T-helper 2 cell treated with Interferon-gamma antibody and Interleukin-4, amounts not matched to agents 5 μg/mL and 100 μg/mL, for 36 hours (primary cell): ENCODE measurements at regions not wholly inside any gene's neighbourhood (a gene's known extent, or its start where the extent isn't known, plus 50 kb on each side); places are given as distances from the start of the nearest gene placed in this dataset.
"Not testable (repeated sequence)": the region's sequence is repeated elsewhere in the genome, so short reads cannot be mapped to it uniquely, and the experiment has no call there.

Experiments used
- DNase-seq: peaks from one replicate; pipeline ENCODE4 v3.0.0; 2021; ENCODE audit warnings: low spot score
- H3K27ac Mint-ChIP-seq: one replicate; pipeline ENCODE4 v1.8.0; 2021; ENCODE audit warnings: mild to moderate bottlenecking, mixed read lengths
- H3K27me3 Mint-ChIP-seq: one replicate; pipeline ENCODE4 v1.8.0; 2021; ENCODE audit warnings: low read depth, mixed read lengths
- H3K36me3 Mint-ChIP-seq: one replicate; pipeline ENCODE4 v1.8.0; 2021; ENCODE audit warnings: low read depth, mixed read lengths
- H3K4me1 Mint-ChIP-seq: one replicate; pipeline ENCODE4 v1.8.0; 2021; ENCODE audit warnings: low read depth, mixed read lengths
- H3K4me3 Mint-ChIP-seq: one replicate; pipeline ENCODE4 v1.8.0; 2022; ENCODE audit warnings: mild to moderate bottlenecking, moderate library complexity, mixed read lengths
- H3K9me3 Mint-ChIP-seq: one replicate; pipeline ENCODE4 v1.8.0; 2021; ENCODE audit warnings: mixed read lengths

DNA sequence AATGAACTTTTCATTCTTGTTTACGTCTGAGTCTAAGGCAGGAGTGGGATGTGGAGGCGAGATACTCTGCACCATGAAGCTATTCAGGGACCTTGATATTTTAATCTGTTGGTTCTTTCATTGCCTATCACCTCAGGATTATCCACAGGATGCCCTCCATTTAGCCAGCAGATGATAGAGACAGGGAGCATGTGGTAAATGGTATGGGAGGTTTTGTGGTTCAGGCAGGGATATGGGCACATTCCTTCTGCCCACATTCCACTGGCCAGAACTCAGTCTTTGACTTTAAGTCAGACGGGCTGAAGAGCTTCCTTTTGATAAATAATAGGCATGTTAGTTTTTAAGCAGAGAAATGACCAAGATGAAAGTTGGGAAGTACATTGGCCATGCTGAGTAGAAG, 548.0 kb upstream of the CCDC54 start:
- H3K27ac Mint-ChIP-seq, result no peak overlapping the region
- H3K4me3 Mint-ChIP-seq, result no peak overlapping the region
- peaks cover 1% of the 10 kb centered on the region for H3K36me3 Mint-ChIP-seq
- no peaks in the 10 kb centered on the region for H3K27me3 Mint-ChIP-seq
- peaks cover 33% of the 10 kb centered on the region for H3K9me3 Mint-ChIP-seq
- no peak for DNase-seq
- peaks cover 22% of the 10 kb centered on the region for H3K4me1 Mint-ChIP-seq

DNA sequence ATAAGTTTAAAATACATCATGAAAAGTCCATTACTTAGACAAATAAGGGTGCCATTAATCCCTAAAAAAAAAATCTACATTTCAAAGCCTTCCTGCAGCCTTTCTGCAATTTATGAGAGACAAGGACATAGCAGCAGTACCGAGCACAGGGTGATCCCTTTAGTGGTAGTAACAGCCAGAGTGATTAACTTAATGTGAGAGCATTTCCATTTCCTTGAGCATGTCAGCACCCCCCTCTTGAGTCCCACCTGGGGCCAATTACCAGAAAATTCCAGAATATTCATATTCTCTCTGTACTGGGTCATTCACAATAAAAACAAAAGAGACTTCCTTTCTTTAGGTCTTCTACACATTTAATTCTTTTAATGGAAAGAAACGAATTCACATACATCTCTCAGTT, 546.9 kb upstream of the CCDC54 start:
- H3K4me3 Mint-ChIP-seq, result no peak overlapping the region
- no peaks in the 10 kb centered on the region for H3K27me3 Mint-ChIP-seq
- H3K4me1 Mint-ChIP-seq, result peaks cover 18% of the 10 kb centered on the region
- H3K9me3 Mint-ChIP-seq, result peaks cover 33% of the 10 kb centered on the region
- no peak for DNase-seq
- H3K27ac Mint-ChIP-seq, result no peak overlapping the region
- H3K36me3 Mint-ChIP-seq, result peaks cover 1% of the 10 kb centered on the region

DNA sequence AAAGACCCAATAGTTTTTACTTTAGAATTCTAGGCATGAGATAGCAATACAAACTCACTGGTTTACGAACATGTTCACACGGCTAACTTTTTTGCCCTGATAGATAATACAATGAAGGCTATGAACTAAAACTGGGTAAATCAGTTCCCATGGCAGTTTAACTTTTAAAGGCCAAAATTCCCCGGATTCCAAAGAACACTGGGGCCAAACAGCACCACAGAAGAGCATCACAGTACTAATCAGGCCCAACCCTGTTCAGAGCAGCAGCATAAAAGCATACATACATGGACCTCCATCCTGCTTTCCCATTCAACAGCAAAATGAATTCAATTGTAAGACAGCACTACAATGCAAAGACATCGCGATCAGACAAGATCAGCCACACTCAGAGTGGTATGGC, 540.3 kb upstream of the CCDC54 start:
- H3K27ac Mint-ChIP-seq, result no peak overlapping the region
- no peak overlapping the region for H3K4me3 Mint-ChIP-seq
- no peak for DNase-seq
- H3K36me3 Mint-ChIP-seq, result peaks cover 1% of the 10 kb centered on the region
- no peaks in the 10 kb centered on the region for H3K27me3 Mint-ChIP-seq
- peaks cover 11% of the 10 kb centered on the region for H3K9me3 Mint-ChIP-seq
- H3K4me1 Mint-ChIP-seq, result no peaks in the 10 kb centered on the region

GRCh38 chr3:106837616-106838015, 539.6 kb upstream of the CCDC54 start:
- H3K36me3 Mint-ChIP-seq, result no peaks in the 10 kb centered on the region
- DNase-seq, result no peak
- peaks cover 4% of the 10 kb centered on the region for H3K9me3 Mint-ChIP-seq
- H3K4me3 Mint-ChIP-seq, result no peak overlapping the region
- H3K4me1 Mint-ChIP-seq, result no peaks in the 10 kb centered on the region
- no peak overlapping the region for H3K27ac Mint-ChIP-seq
- H3K27me3 Mint-ChIP-seq, result no peaks in the 10 kb centered on the region

DNA sequence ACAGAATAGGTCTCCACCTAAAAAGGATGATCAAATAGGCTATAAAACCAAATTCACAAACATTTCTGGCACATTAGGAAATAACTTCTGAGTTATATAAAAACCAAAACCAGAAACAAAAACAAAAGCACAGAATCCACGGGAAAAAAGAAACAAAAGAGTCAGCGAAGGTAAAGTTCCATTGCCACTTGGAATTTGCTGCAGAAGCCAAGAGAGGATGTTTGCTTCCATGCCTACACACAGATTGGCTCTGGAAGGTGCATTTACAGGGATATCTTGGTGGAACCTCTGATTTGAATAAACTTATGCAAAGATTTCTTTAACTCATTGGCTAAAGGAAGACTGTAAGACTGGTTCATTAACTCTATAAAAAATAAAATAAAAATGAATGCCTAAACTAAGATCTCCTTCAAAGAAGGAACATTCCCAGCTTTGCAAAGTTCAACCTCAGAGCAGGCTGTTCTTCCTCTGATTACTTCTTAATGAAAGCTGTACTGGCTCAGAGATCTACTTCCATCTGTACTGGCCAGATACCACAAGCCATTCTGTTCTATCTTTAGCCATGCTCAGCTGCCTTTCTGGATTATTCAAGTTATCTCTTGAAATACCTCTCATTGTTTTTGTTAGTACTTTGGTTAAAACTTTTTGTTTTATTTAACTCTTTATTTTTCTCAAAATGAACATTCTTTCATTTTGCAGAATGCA, 537.5 kb upstream of the CCDC54 start:
- H3K27me3 Mint-ChIP-seq, result no peaks in the 10 kb centered on the region
- no peak overlapping the region for H3K27ac Mint-ChIP-seq
- no peak for DNase-seq
- no peak overlapping the region for H3K4me3 Mint-ChIP-seq
- no peaks in the 10 kb centered on the region for H3K9me3 Mint-ChIP-seq
- no peaks in the 10 kb centered on the region for H3K4me1 Mint-ChIP-seq
- H3K36me3 Mint-ChIP-seq, result no peaks in the 10 kb centered on the region

GRCh38 chr3:106840319-106840718, 536.9 kb upstream of the CCDC54 start:
- Mint-ChIP-seq H3K36me3 (no peaks in the 10 kb centered on the region), H3K27me3 (no peaks in the 10 kb centered on the region), H3K9me3 (no peaks in the 10 kb centered on the region), H3K27ac (no peak overlapping the region), H3K4me3 (no peak overlapping the region), H3K4me1 (no peaks in the 10 kb centered on the region)
- DNase-seq, result no peak

GRCh38 chr3:106842151-106842550, 535.1 kb upstream of the CCDC54 start:
- no peaks in the 10 kb centered on the region for H3K9me3 Mint-ChIP-seq
- no peak for DNase-seq
- no peak overlapping the region for H3K27ac Mint-ChIP-seq

DNA sequence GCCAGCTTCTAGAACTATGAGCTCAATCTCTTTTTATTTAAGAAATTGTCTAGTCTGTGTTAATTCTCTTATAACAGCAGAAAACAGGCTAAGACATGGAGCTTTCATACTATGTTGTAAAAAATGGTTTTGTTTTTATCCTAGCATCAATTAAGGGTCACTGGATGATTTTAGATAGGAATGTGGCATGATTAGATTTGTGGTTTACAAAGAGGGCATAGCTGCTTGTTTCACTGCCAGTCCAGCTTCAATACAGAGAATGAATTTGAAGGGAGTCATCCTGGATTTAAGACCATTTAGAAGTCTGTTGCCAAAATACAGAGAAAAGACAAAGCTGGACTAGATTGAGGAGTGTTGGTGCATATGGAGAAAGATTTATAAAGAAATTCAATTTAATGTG, 532.6 kb upstream of the CCDC54 start:
- Mint-ChIP-seq H3K4me3 (no peak overlapping the region), H3K27ac (no peak overlapping the region), H3K27me3 (no peaks in the 10 kb centered on the region), H3K4me1 (no peaks in the 10 kb centered on the region), H3K9me3 (no peaks in the 10 kb centered on the region), H3K36me3 (no peaks in the 10 kb centered on the region)
- no peak for DNase-seq

More at GRCh38 chr3:106842151-106842550, 535.1 kb upstream of the CCDC54 start:
- H3K27me3 Mint-ChIP-seq, result no peaks in the 10 kb centered on the region
- no peak overlapping the region for H3K4me3 Mint-ChIP-seq
- H3K36me3 Mint-ChIP-seq, result no peaks in the 10 kb centered on the region
- no peaks in the 10 kb centered on the region for H3K4me1 Mint-ChIP-seq

GRCh38 chr3:106848099-106848498, 529.1 kb upstream of the CCDC54 start:
- no peaks in the 10 kb centered on the region for H3K36me3 Mint-ChIP-seq
- no peak for DNase-seq
- no peak overlapping the region for H3K4me3 Mint-ChIP-seq
- H3K4me1 Mint-ChIP-seq, result no peaks in the 10 kb centered on the region
- H3K27ac Mint-ChIP-seq, result no peak overlapping the region
- no peaks in the 10 kb centered on the region for H3K27me3 Mint-ChIP-seq
- no peaks in the 10 kb centered on the region for H3K9me3 Mint-ChIP-seq

DNA sequence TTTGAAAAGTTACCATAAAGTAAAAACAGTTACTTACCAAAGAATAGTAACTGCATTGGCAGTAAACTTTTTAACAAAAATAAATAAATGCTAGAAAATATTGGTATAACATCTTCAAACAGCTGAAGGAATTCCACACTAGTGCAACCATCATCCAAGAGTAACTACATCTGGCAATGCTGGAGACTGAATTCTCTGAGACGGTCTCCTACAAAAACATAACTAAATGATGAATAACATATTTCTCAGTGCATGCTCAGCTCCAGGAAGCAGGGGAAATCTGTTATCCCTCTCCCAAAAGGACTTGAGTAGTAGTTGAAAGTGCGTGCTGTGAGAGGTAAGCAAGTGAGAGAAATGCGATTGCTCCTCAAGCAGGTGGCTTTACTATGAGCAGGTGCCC, 526.8 kb upstream of the CCDC54 start:
- no peak overlapping the region for H3K4me3 Mint-ChIP-seq
- no peak overlapping the region for H3K27ac Mint-ChIP-seq
- H3K9me3 Mint-ChIP-seq, result no peaks in the 10 kb centered on the region
- no peaks in the 10 kb centered on the region for H3K36me3 Mint-ChIP-seq
- H3K27me3 Mint-ChIP-seq, result no peaks in the 10 kb centered on the region
- H3K4me1 Mint-ChIP-seq, result no peaks in the 10 kb centered on the region
- DNase-seq, result no peak

DNA sequence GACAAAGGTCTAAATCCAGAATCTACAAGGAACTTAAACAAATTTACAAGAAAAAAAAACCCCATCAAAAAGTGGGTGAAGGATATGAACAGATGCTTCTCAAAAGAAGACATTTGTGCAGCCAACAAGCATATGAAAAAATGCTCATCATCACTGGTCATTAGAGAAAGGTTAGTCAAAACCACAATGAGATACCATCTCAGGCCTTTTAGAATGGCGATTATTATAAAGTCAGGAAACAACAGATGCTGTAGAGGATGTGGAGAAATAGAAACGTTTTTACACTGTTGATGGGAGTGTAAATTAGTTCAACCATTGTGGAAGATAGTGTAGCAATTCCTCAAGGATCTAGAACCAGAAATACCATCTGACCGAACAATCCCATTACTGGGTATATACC, 518.9 kb upstream of the CCDC54 start:
- not testable (repeated sequence) for H3K27ac Mint-ChIP-seq, H3K36me3 Mint-ChIP-seq, H3K9me3 Mint-ChIP-seq, H3K4me3 Mint-ChIP-seq, DNase-seq, H3K27me3 Mint-ChIP-seq, H3K4me1 Mint-ChIP-seq

GRCh38 chr3:106860182-106860581, 517.1 kb upstream of the CCDC54 start:
- Mint-ChIP-seq H3K27ac (no peak overlapping the region), H3K27me3 (no peaks in the 10 kb centered on the region)

GRCh38 chr3:106862067-106862466, 515.2 kb upstream of the CCDC54 start:
- no peaks in the 10 kb centered on the region for H3K27me3 Mint-ChIP-seq
- no peaks in the 10 kb centered on the region for H3K4me1 Mint-ChIP-seq
- H3K9me3 Mint-ChIP-seq, result no peaks in the 10 kb centered on the region

More at GRCh38 chr3:106860182-106860581, 517.1 kb upstream of the CCDC54 start:
- Mint-ChIP-seq H3K9me3 (no peaks in the 10 kb centered on the region), H3K4me1 (no peaks in the 10 kb centered on the region), H3K4me3 (no peak overlapping the region), H3K36me3 (no peaks in the 10 kb centered on the region)
- no peak for DNase-seq

GRCh38 chr3:106877627-106878026, 499.6 kb upstream of the CCDC54 start:
- no peak for DNase-seq
- Mint-ChIP-seq H3K4me3 (no peak overlapping the region), H3K9me3 (no peaks in the 10 kb centered on the region), H3K36me3 (no peaks in the 10 kb centered on the region), H3K27me3 (no peaks in the 10 kb centered on the region), H3K27ac (no peak overlapping the region), H3K4me1 (no peaks in the 10 kb centered on the region)

More at GRCh38 chr3:106862067-106862466, 515.2 kb upstream of the CCDC54 start:
- H3K4me3 Mint-ChIP-seq, result no peak overlapping the region
- no peak for DNase-seq
- H3K36me3 Mint-ChIP-seq, result no peaks in the 10 kb centered on the region
- no peak overlapping the region for H3K27ac Mint-ChIP-seq

DNA sequence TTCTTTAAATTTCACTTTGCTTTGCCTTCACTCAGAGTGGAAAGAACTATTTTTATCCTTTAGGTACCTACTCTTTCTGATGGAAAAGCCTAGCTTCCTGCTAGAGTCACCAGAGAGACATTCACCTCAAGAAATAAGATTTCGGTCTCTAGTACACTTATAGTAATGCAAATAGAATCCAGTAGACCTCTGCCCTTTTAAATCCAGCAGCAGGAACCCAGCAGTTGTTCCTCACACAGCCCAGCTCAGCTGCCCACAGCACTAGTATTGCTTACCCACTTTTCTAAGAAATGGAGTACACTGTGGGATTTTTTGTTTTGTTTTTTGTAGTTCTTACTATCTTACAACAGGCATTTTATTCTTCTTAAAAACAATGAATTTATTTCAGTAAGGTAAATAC, 497.0 kb upstream of the CCDC54 start:
- Mint-ChIP-seq H3K27ac (no peak overlapping the region), H3K9me3 (no peaks in the 10 kb centered on the region), H3K27me3 (no peaks in the 10 kb centered on the region), H3K36me3 (no peaks in the 10 kb centered on the region), H3K4me3 (no peak overlapping the region), H3K4me1 (no peaks in the 10 kb centered on the region)
- DNase-seq, result no peak
